IMR-90 (cell line): ENCODE measurements at regions not wholly inside any gene's neighbourhood (a gene's known extent, or its start where the extent isn't known, plus 50 kb on each side); places are given as distances from the start of the nearest gene placed in this dataset.

Source experiments
- BHLHE40 ChIP-seq: fragments of 150-350 bp; IDR thresholded peaks from 2 replicates; pipeline ENCODE4 v1.6.1; 2016; ENCODE audit warnings: mild to moderate bottlenecking, low read depth, low read length
- CEBPB ChIP-seq: IDR thresholded peaks from 2 replicates; pipeline ENCODE4 v1.6.1; 2012; ENCODE audit warnings: low read depth, low read length, improper control_type of control experiment
- CHD1 ChIP-seq: IDR thresholded peaks from 2 replicates; pipeline ENCODE4 v1.6.1; 2012; ENCODE audit warnings: low read depth, low read length, improper control_type of control experiment
- MAFK ChIP-seq: IDR thresholded peaks from 2 replicates; pipeline ENCODE4 v1.6.1; 2012; ENCODE audit warnings: low read depth, low read length, improper control_type of control experiment
- MXI1 ChIP-seq: IDR thresholded peaks from 2 replicates; pipeline ENCODE4 v1.6.1; 2012; ENCODE audit warnings: low read depth, mild to moderate bottlenecking, low read length, moderate library complexity, borderline replicate concordance
- POLR2A ChIP-seq: IDR thresholded peaks from 2 replicates; pipeline ENCODE4 v1.6.1; 2012; ENCODE audit warnings: mild to moderate bottlenecking, low read depth, low read length
- RAD21 ChIP-seq: IDR thresholded peaks from 2 replicates; pipeline ENCODE4 v1.6.1; 2012; ENCODE audit warnings: low read length, improper control_type of control experiment
- RCOR1 ChIP-seq: IDR thresholded peaks from 2 replicates; pipeline ENCODE4 v1.6.1; 2012; ENCODE audit warnings: mild to moderate bottlenecking, low read length, improper control_type of control experiment; ENCODE audit not compliant: insufficient replicate concordance
- RFX5 ChIP-seq: IDR thresholded peaks from 2 replicates; pipeline ENCODE4 v1.8.0; 2012; ENCODE audit warnings: low read depth, mild to moderate bottlenecking, low read length, moderate library complexity
- SMC3 ChIP-seq: fragments of 150-350 bp; IDR thresholded peaks from 2 replicates; pipeline ENCODE4 v1.6.1; 2016; ENCODE audit warnings: low read depth, mild to moderate bottlenecking, antibody characterized with exemption, low read length, moderate library complexity
- TF ChIP-seq, protein P1 (sequence below): conservative IDR thresholded peaks from 2 replicates; pipeline ENCODE4 v1.5.1; 2012; ENCODE audit warnings: mild to moderate bottlenecking, low read depth, low read length, improper control_type of control experiment
- TF ChIP-seq, protein P2 (sequence below): fragments of 150-350 bp; IDR thresholded peaks from 2 replicates; pipeline ENCODE4 v1.6.1; 2017; ENCODE audit warnings: mild to moderate bottlenecking, antibody characterized with exemption, low read length, low read depth
- TF ChIP-seq, protein P3 (sequence below): fragments of 150-350 bp; IDR thresholded peaks from 2 replicates; pipeline ENCODE4 v1.6.1; 2016; ENCODE audit warnings: low read depth, mild to moderate bottlenecking, low read length, moderate library complexity, borderline replicate concordance

DNA sequence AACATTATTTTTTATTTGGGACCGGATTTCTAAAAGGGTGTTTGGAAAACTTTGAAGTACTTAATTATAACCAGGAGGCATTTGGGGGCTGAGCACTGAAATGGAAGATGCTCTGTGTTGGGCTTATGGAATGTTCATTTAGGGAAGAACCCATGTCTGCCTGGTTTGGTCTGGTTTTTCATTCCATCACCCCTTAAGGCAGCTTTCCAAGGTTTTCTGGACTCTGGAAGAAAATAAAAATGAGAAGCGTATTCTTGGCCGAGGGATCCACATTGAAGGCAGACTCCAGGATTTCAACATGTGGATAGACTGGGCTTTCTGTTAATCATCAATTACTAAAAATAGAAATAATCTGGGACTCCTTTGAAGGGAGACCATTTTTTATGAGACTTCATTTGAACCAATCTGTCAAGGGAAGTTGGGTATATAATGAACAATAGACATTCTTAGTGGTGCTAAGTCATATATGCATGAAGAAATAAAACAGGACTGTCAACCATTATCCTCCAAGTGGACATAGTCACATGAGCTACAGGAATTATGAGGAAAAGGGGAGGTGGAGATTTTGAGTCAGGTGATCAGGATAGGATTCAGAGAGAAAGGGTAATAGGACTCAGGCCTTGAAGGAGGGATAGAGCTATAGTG lies 270.5 kb upstream of the ADAMTS9 start:
- TF ChIP-seq, protein P1, sequence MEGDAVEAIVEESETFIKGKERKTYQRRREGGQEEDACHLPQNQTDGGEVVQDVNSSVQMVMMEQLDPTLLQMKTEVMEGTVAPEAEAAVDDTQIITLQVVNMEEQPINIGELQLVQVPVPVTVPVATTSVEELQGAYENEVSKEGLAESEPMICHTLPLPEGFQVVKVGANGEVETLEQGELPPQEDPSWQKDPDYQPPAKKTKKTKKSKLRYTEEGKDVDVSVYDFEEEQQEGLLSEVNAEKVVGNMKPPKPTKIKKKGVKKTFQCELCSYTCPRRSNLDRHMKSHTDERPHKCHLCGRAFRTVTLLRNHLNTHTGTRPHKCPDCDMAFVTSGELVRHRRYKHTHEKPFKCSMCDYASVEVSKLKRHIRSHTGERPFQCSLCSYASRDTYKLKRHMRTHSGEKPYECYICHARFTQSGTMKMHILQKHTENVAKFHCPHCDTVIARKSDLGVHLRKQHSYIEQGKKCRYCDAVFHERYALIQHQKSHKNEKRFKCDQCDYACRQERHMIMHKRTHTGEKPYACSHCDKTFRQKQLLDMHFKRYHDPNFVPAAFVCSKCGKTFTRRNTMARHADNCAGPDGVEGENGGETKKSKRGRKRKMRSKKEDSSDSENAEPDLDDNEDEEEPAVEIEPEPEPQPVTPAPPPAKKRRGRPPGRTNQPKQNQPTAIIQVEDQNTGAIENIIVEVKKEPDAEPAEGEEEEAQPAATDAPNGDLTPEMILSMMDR = no peak
- TF ChIP-seq POLR2A (no peak), RFX5 (no peak), MXI1 (no peak), SMC3 (no peak), MAFK (no peak), CEBPB (no peak), CHD1 (no peak), RAD21 (no peak), RCOR1 (no peak), BHLHE40 (no peak)
- TF ChIP-seq, protein P2, sequence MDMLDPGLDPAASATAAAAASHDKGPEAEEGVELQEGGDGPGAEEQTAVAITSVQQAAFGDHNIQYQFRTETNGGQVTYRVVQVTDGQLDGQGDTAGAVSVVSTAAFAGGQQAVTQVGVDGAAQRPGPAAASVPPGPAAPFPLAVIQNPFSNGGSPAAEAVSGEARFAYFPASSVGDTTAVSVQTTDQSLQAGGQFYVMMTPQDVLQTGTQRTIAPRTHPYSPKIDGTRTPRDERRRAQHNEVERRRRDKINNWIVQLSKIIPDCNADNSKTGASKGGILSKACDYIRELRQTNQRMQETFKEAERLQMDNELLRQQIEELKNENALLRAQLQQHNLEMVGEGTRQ = no peak
- TF ChIP-seq, protein P3, sequence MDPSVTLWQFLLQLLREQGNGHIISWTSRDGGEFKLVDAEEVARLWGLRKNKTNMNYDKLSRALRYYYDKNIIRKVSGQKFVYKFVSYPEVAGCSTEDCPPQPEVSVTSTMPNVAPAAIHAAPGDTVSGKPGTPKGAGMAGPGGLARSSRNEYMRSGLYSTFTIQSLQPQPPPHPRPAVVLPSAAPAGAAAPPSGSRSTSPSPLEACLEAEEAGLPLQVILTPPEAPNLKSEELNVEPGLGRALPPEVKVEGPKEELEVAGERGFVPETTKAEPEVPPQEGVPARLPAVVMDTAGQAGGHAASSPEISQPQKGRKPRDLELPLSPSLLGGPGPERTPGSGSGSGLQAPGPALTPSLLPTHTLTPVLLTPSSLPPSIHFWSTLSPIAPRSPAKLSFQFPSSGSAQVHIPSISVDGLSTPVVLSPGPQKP = no peak
